Parathyroid adenoma (tissue), 2 donors: ENCODE measurements at regions not wholly inside any gene's neighbourhood (a gene's known extent, or its start where the extent isn't known, plus 50 kb on each side); places are given as distances from the start of the nearest gene placed in this dataset.

Source experiments
- H2AFZ ChIP-seq: fragments of 300-600 bp; sonication (generic); one replicate; pipeline ENCODE4 v1.7.0; 2017; ENCODE audit warnings: antibody characterized with exemption, mild to moderate bottlenecking
- H3K27ac ChIP-seq: fragments of 300-600 bp; sonication (generic); one replicate; pipeline ENCODE4 v1.7.0; 2017
- H3K27me3 ChIP-seq: fragments of 300-600 bp; sonication (generic); one replicate; pipeline ENCODE4 v1.7.0; 2017; ENCODE audit warnings: low read length; ENCODE audit not compliant: control insufficient read depth, insufficient read depth
- H3K36me3 ChIP-seq: fragments of 300-600 bp; sonication (generic); one replicate; pipeline ENCODE4 v1.7.0; 2017; ENCODE audit warnings: low read length; ENCODE audit not compliant: control insufficient read depth, insufficient read depth
- H3K4me1 ChIP-seq: fragments of 300-600 bp; sonication (generic); one replicate; pipeline ENCODE4 v1.7.0; 2017; ENCODE audit warnings: control low read depth
- H3K4me2 ChIP-seq: fragments of 300-600 bp; sonication (generic); one replicate; pipeline ENCODE4 v1.7.0; 2017; ENCODE audit warnings: low read length
- H3K4me3 ChIP-seq: fragments of 300-600 bp; sonication (generic); one replicate; pipeline ENCODE4 v1.7.0; 2017; ENCODE audit warnings: low read depth, low read length
- H3K79me2 ChIP-seq: fragments of 300-600 bp; sonication (generic); one replicate; pipeline ENCODE4 v1.7.0; 2017; ENCODE audit warnings: control low read depth
- H3K9ac ChIP-seq: fragments of 300-600 bp; sonication (generic); one replicate; pipeline ENCODE4 v1.7.0; 2017; ENCODE audit warnings: mild to moderate bottlenecking
- H3K9me3 ChIP-seq: fragments of 300-600 bp; sonication (generic); one replicate; pipeline ENCODE4 v1.7.0; 2017; ENCODE audit warnings: low read length; ENCODE audit not compliant: control insufficient read depth
- CTCF ChIP-seq: fragments of 300-600 bp; sonication (generic); IDR thresholded peaks from one replicate; pipeline ENCODE4 v1.7.0; 2017; ENCODE audit warnings: antibody characterized with exemption, mild to moderate bottlenecking
- donor health status: primary hyperparathyroidism.

GRCh38 chr11:92775003-92775676 is 194.3 kb upstream of the MTNR1B start:
- TF ChIP-seq CTCF: no peak
- no peaks in the 10 kb centered on the region for H3K27me3 ChIP-seq

GRCh38 chr11:92776676-92777075 is 192.8 kb upstream of the MTNR1B start:
- Histone ChIP-seq H3K27ac (no peak overlapping the region), H3K4me3 (no peak overlapping the region), H2AFZ (no peak overlapping the region), H3K9me3 (no peaks in the 10 kb centered on the region), H3K4me1 (no peaks in the 10 kb centered on the region), H3K9ac (no peak overlapping the region), H3K4me2 (no peak overlapping the region), H3K36me3 (no peaks in the 10 kb centered on the region), H3K79me2 (no peaks in the 10 kb centered on the region), H3K27me3 (no peaks in the 10 kb centered on the region)
- TF ChIP-seq CTCF: no peak

More at GRCh38 chr11:92775003-92775676, 194.3 kb upstream of the MTNR1B start:
- Histone ChIP-seq H2AFZ (no peak overlapping the region), H3K4me3 (no peak overlapping the region), H3K9ac (no peak overlapping the region), H3K4me1 (no peaks in the 10 kb centered on the region), H3K4me2 (no peak overlapping the region), H3K79me2 (no peaks in the 10 kb centered on the region), H3K36me3 (no peaks in the 10 kb centered on the region), H3K27ac (no peak overlapping the region), H3K9me3 (no peaks in the 10 kb centered on the region)

GRCh38 chr11:92779746-92780145 is 189.7 kb upstream of the MTNR1B start:
- no peak overlapping the region for H3K9ac ChIP-seq
- H3K4me3 ChIP-seq: no peak overlapping the region
- H3K36me3 ChIP-seq: no peaks in the 10 kb centered on the region
- no peaks in the 10 kb centered on the region for H3K9me3 ChIP-seq
- TF ChIP-seq CTCF: no peak
- H3K4me1 ChIP-seq: no peaks in the 10 kb centered on the region
- H3K4me2 ChIP-seq: no peak overlapping the region
- H3K27ac ChIP-seq: no peak overlapping the region
- no peaks in the 10 kb centered on the region for H3K79me2 ChIP-seq
- no peaks in the 10 kb centered on the region for H3K27me3 ChIP-seq
- H2AFZ ChIP-seq: no peak overlapping the region

- Histone ChIP-seq H2AFZ (no peak overlapping the region), H3K4me3 (no peak overlapping the region), H3K27me3 (no peaks in the 10 kb centered on the region), H3K9me3 (no peaks in the 10 kb centered on the region), H3K4me1 (no peaks in the 10 kb centered on the region), H3K4me2 (no peak overlapping the region), H3K79me2 (no peaks in the 10 kb centered on the region), H3K36me3 (no peaks in the 10 kb centered on the region), H3K27ac (no peak overlapping the region), H3K9ac (no peak overlapping the region)
- TF ChIP-seq CTCF: no peak
Measured at GRCh38 chr11:92781151-92781550, 188.3 kb upstream of the MTNR1B start.

GRCh38 chr11:92782806-92783205 is 186.6 kb upstream of the MTNR1B start:
- Histone ChIP-seq H3K36me3 (no peaks in the 10 kb centered on the region), H2AFZ (no peak overlapping the region), H3K27ac (no peak overlapping the region), H3K4me3 (no peak overlapping the region), H3K4me1 (no peaks in the 10 kb centered on the region), H3K9me3 (no peaks in the 10 kb centered on the region), H3K4me2 (no peak overlapping the region), H3K79me2 (no peaks in the 10 kb centered on the region), H3K9ac (no peak overlapping the region), H3K27me3 (no peaks in the 10 kb centered on the region)
- TF ChIP-seq CTCF: no peak
